Mesenchymal stem cell (in vitro differentiated cells and primary cell): ENCODE measurements at regions not wholly inside any gene's neighbourhood (a gene's known extent, or its start where the extent isn't known, plus 50 kb on each side); places are given as distances from the start of the nearest gene placed in this dataset.

Experiments used
- DNase-seq: peaks from one replicate; pipeline ENCODE4 v3.0.0-alpha.2; 2013
- H2AFZ ChIP-seq: one replicate; pipeline ENCODE4 v1.6.1; 2013; ENCODE audit warnings: low read depth, mild to moderate bottlenecking, control low read depth, inconsistent platforms, low read length, moderate library complexity
- H2AK5ac ChIP-seq: 2 replicates; pipeline ENCODE4 v1.6.1; 2013; ENCODE audit warnings: low read length, moderate library complexity, mild to moderate bottlenecking, inconsistent platforms; ENCODE audit not compliant: severe bottlenecking
- H2BK120ac ChIP-seq: one replicate; pipeline ENCODE4 v1.6.1; 2013; ENCODE audit warnings: low read depth, mild to moderate bottlenecking, inconsistent platforms, low read length, moderate library complexity
- H2BK12ac ChIP-seq, 2 experiments: one replicate each; pipeline ENCODE4 v1.6.1; 2013; ENCODE audit warnings: inconsistent platforms in 2 of 2, low read length in 2 of 2, mild to moderate bottlenecking in 2 of 2, moderate library complexity in 2 of 2, control low read depth in 1 of 2
- H2BK15ac ChIP-seq: one replicate; pipeline ENCODE4 v1.6.1; 2013; ENCODE audit warnings: mild to moderate bottlenecking, low read depth, inconsistent platforms; ENCODE audit not compliant: poor library complexity, severe bottlenecking
- H2BK5ac ChIP-seq: 2 replicates; pipeline ENCODE4 v1.6.1; 2013; ENCODE audit warnings: low read depth, mild to moderate bottlenecking, low read length, control low read depth, inconsistent platforms; ENCODE audit not compliant: poor library complexity, severe bottlenecking
- H3K14ac ChIP-seq, 2 experiments: one replicate each; pipeline ENCODE4 v1.6.1; 2013; ENCODE audit warnings: inconsistent platforms in 2 of 2, low read length in 2 of 2, control low read depth in 1 of 2, mild to moderate bottlenecking in 1 of 2, moderate library complexity in 1 of 2
- H3K18ac ChIP-seq, 2 experiments: one replicate each; pipeline ENCODE4 v1.6.1; 2013; ENCODE audit warnings: inconsistent platforms in 2 of 2, low read length in 2 of 2, control low read depth in 1 of 2, low read depth in 1 of 2, mild to moderate bottlenecking in 1 of 2
- H3K23ac ChIP-seq, 2 experiments: one replicate each; pipeline ENCODE4 v1.6.1; 2013; ENCODE audit warnings: inconsistent platforms in 2 of 2, low read length in 2 of 2, mild to moderate bottlenecking in 2 of 2, moderate library complexity in 2 of 2, control low read depth in 1 of 2
- H3K27ac ChIP-seq: 2 replicates; pipeline ENCODE4 v1.5.1; 2013; ENCODE audit warnings: mild to moderate bottlenecking, moderate library complexity, low read length, control low read depth, inconsistent platforms; ENCODE audit not compliant: poor library complexity, severe bottlenecking
- H3K27me3 ChIP-seq, 2 experiments: 2 replicates each; pipeline versions ENCODE4 v1.6.1 to v1.7.0; 2013; ENCODE audit warnings: low read length in 2 of 2, mild to moderate bottlenecking in 2 of 2, moderate library complexity in 2 of 2, control low read depth in 1 of 2, inconsistent platforms in 1 of 2; ENCODE audit not compliant: control insufficient read depth in 1 of 2, insufficient read depth in 1 of 2
- H3K36me3 ChIP-seq, 2 experiments: 2 replicates each; pipeline versions ENCODE4 v1.6.1 to v1.7.0; 2013; ENCODE audit warnings: low read length in 2 of 2, control low read depth in 1 of 2, inconsistent platforms in 1 of 2, low read depth in 1 of 2, mild to moderate bottlenecking in 1 of 2; ENCODE audit not compliant: insufficient read depth in 2 of 2, control insufficient read depth in 1 of 2
- H3K4ac ChIP-seq, 2 experiments: one replicate each; pipeline ENCODE4 v1.6.1; 2013; ENCODE audit warnings: inconsistent platforms in 2 of 2, low read length in 2 of 2, mild to moderate bottlenecking in 2 of 2, moderate library complexity in 2 of 2, control low read depth in 1 of 2, low read depth in 1 of 2
- H3K4me1 ChIP-seq: 2 replicates; pipeline ENCODE4 v1.6.1; 2013; ENCODE audit warnings: low read depth, low read length, control low read depth; ENCODE audit not compliant: control insufficient read depth, insufficient read depth
- H3K4me2 ChIP-seq: 2 replicates; pipeline ENCODE4 v1.6.1; 2013; ENCODE audit warnings: low read length, mild to moderate bottlenecking, inconsistent platforms; ENCODE audit not compliant: poor library complexity, severe bottlenecking
- H3K4me3 ChIP-seq, 2 experiments: 2 replicates each; pipeline versions ENCODE4 v1.5.1 to v1.7.0; 2013; ENCODE audit warnings: low read length in 2 of 2, mild to moderate bottlenecking in 2 of 2, control low read depth in 1 of 2, low read depth in 1 of 2; ENCODE audit not compliant: insufficient read depth in 1 of 2
- H3K79me1 ChIP-seq: replicated peaks from 2 replicates; pipeline ENCODE4 v1.6.1; 2013; ENCODE audit warnings: mild to moderate bottlenecking, control low read depth, low read length, inconsistent platforms; ENCODE audit not compliant: poor library complexity, severe bottlenecking
- H3K9ac ChIP-seq: 2 replicates; pipeline ENCODE4 v1.7.0; 2013; ENCODE audit warnings: mild to moderate bottlenecking, low read length, moderate library complexity
- H3K9me3 ChIP-seq: 2 replicates; pipeline ENCODE4 v1.7.0; 2013; ENCODE audit warnings: mild to moderate bottlenecking, low read length; ENCODE audit not compliant: control insufficient read depth
- H4K8ac ChIP-seq: one replicate; pipeline ENCODE4 v1.6.1; 2013; ENCODE audit warnings: inconsistent platforms, mild to moderate bottlenecking, low read length, moderate library complexity
- H4K91ac ChIP-seq: one replicate; pipeline ENCODE4 v1.6.1; 2013; ENCODE audit warnings: mild to moderate bottlenecking, low read length, inconsistent platforms
- whole genome bisulfite sequencing: methylation state at CpG from one replicate; pipeline ENCODE4 v1.1.7; 2013; ENCODE audit warnings: mixed read lengths; 5-methylcytosine and 5-hydroxymethylcytosine counted together

- Histone ChIP-seq H3K9ac (no peak overlapping the region), H3K23ac (no peak overlapping the region), H3K18ac (no peak overlapping the region), H3K27ac (no peak overlapping the region), H3K9me3 (peaks cover 5% of the 10 kb centered on the region), H4K91ac (no peak overlapping the region), H3K4me1 (peaks cover 4% of the 10 kb centered on the region), H4K8ac (no peak overlapping the region), H3K36me3 (no peaks in the 10 kb centered on the region), H3K4ac (no peak overlapping the region), H2AFZ (no peak overlapping the region), H2AK5ac (no peak overlapping the region), H2BK12ac (no peak overlapping the region), H3K4me3 (no peak overlapping the region), H2BK120ac (no peak overlapping the region), H2BK5ac (no peak overlapping the region), H3K14ac (no peak overlapping the region), H2BK15ac (no peak overlapping the region), H3K4me2 (no peak overlapping the region), H3K27me3 (no peaks in the 10 kb centered on the region), H3K79me1 (no peaks in the 10 kb centered on the region)
- WGBS, result 100% methylated on average over 3 of the region's 5 CpGs
- no peak for DNase-seq
These were observed 483.2 kb downstream of the SMARCA1 start for GRCh38 chrX:129040124-129040523.

GRCh38 chrX:129039176-129039575 lies 484.1 kb downstream of the SMARCA1 start:
- Histone ChIP-seq H3K79me1 (no peaks in the 10 kb centered on the region), H3K4ac (no peak overlapping the region), H4K8ac (no peak overlapping the region), H2AK5ac (no peak overlapping the region), H2AFZ (no peak overlapping the region), H3K27ac (no peak overlapping the region), H3K9ac (no peak overlapping the region), H3K4me3 (no peak overlapping the region), H3K36me3 (no peaks in the 10 kb centered on the region), H3K4me1 (peaks cover 7% of the 10 kb centered on the region), H3K18ac (no peak overlapping the region), H2BK5ac (no peak overlapping the region), H3K4me2 (no peak overlapping the region), H2BK15ac (no peak overlapping the region), H4K91ac (no peak overlapping the region), H2BK12ac (no peak overlapping the region), H3K14ac (no peak overlapping the region), H3K9me3 (peaks cover 5% of the 10 kb centered on the region), H3K23ac (no peak overlapping the region), H2BK120ac (no peak overlapping the region), H3K27me3 (no peaks in the 10 kb centered on the region)
- 76% methylated on average over 7 of the region's 7 CpGs for WGBS
- no peak for DNase-seq

GRCh38 chrX:129037389-129037788 lies 485.9 kb downstream of the SMARCA1 start:
- DNase-seq, result no peak
- H3K27me3 ChIP-seq, result no peaks in the 10 kb centered on the region
- H3K18ac ChIP-seq, result no peak overlapping the region
- no peak overlapping the region for H3K9ac ChIP-seq
- H2BK5ac ChIP-seq, result no peak overlapping the region
- no peak overlapping the region for H3K4ac ChIP-seq
- H2BK15ac ChIP-seq, result no peak overlapping the region
- H3K4me1 ChIP-seq, result peaks cover 7% of the 10 kb centered on the region
- 73% methylated on average over 3 of the region's 4 CpGs for WGBS
- no peaks in the 10 kb centered on the region for H3K79me1 ChIP-seq
- no peak overlapping the region for H2AFZ ChIP-seq
- H3K9me3 ChIP-seq, result no peaks in the 10 kb centered on the region
- no peak overlapping the region for H3K23ac ChIP-seq
- H4K91ac ChIP-seq, result no peak overlapping the region
- no peak overlapping the region for H2BK120ac ChIP-seq
- H3K14ac ChIP-seq, result no peak overlapping the region
- no peaks in the 10 kb centered on the region for H3K36me3 ChIP-seq
- H2AK5ac ChIP-seq, result no peak overlapping the region
- H3K27ac ChIP-seq, result no peak overlapping the region
- H3K4me2 ChIP-seq, result no peak overlapping the region
- H2BK12ac ChIP-seq, result no peak overlapping the region
- H3K4me3 ChIP-seq, result no peak overlapping the region
- H4K8ac ChIP-seq, result no peak overlapping the region

DNA sequence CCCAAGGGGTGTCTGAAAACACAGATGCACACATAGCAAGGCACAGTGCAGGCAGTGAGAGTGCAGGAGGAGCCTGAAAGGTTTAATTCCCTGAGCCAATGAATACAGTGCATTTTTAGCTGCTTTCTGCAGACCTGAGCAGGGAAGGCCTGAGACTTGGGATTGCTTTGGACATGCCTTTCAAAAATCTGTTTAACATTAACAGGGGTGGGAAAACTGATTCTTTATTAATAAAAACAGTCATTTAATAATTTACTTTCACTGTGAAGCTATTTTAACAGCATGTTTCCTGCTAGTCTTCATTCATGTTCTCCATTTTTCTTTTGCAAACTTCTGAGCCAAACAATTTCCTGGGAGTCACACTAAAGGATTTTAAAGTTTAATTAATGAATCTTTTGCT lies 488.1 kb downstream of the SMARCA1 start:
- H3K36me3 ChIP-seq, result no peaks in the 10 kb centered on the region
- H2AK5ac ChIP-seq, result no peak overlapping the region
- H3K23ac ChIP-seq, result no peak overlapping the region
- no peak overlapping the region for H3K4me3 ChIP-seq
- no peak overlapping the region for H2BK120ac ChIP-seq
- H3K27me3 ChIP-seq, result no peaks in the 10 kb centered on the region
- H3K79me1 ChIP-seq, result no peaks in the 10 kb centered on the region
- H3K14ac ChIP-seq, result no peak overlapping the region
- H4K8ac ChIP-seq, result no peak overlapping the region
- H3K27ac ChIP-seq, result peak overlapping the region; percentile 59
- no peak overlapping the region for H2BK15ac ChIP-seq
- no peaks in the 10 kb centered on the region for H3K9me3 ChIP-seq
- H2AFZ ChIP-seq, result no peak overlapping the region
- H4K91ac ChIP-seq, result no peak overlapping the region
- H3K18ac ChIP-seq, result no peak overlapping the region
- peaks cover 7% of the 10 kb centered on the region for H3K4me1 ChIP-seq
- H3K4me2 ChIP-seq, result no peak overlapping the region
- H3K4ac ChIP-seq, result no peak overlapping the region
- H2BK5ac ChIP-seq, result no peak overlapping the region
- no peak overlapping the region for H2BK12ac ChIP-seq
- DNase-seq, result no peak
- H3K9ac ChIP-seq, result no peak overlapping the region
